ENCODE measurements at regions not wholly inside any gene's neighbourhood (a gene's known extent, or its start where the extent isn't known, plus 50 kb on each side); places are given as distances from the start of the nearest gene placed in this dataset.
"Not testable (repeated sequence)": the region's sequence is repeated elsewhere in the genome, so short reads cannot be mapped to it uniquely, and the experiment has no call there.

DNA sequence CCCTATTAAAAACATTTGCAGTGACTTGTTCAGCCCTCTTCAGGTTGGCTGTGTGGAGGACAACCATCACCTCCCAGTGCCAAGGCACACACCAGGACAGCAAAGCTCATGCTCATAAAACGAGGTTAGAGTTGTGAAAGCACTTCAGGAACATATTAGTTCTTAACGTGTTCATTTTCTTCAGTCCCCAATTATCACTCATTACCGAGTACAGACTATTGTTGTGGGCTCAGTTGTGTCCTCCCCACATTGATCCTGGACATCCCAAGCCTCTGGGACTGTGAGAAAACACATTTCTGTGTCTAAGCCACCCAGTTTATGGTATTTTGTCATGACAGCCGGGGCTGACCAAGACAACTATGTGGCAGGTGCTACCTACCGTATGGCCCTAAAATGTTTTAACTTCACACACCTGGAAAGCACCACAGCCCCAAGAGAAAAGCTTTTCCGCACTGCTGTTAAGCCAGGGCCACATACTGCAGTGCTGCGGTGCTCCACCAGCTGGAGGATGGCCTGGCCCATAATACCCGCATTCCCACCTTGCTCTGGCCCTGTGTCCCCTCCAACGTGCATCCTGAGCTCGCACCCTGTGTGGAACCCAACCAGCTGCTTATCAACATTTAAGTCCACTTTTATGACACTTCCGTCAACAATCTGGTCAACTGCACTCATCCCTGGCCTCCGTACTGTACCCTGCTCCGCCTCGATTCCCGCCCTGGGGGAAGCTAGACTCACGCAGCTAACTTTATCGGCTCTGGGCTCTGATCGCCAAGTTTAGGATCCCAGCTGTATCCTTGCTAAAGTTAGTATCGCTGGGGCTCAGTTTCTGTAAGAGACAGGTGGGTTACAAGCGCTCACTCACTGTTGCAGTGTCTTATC is 160.6 kb downstream of the KLRB1 start:
- TF ChIP-seq, protein P1, sequence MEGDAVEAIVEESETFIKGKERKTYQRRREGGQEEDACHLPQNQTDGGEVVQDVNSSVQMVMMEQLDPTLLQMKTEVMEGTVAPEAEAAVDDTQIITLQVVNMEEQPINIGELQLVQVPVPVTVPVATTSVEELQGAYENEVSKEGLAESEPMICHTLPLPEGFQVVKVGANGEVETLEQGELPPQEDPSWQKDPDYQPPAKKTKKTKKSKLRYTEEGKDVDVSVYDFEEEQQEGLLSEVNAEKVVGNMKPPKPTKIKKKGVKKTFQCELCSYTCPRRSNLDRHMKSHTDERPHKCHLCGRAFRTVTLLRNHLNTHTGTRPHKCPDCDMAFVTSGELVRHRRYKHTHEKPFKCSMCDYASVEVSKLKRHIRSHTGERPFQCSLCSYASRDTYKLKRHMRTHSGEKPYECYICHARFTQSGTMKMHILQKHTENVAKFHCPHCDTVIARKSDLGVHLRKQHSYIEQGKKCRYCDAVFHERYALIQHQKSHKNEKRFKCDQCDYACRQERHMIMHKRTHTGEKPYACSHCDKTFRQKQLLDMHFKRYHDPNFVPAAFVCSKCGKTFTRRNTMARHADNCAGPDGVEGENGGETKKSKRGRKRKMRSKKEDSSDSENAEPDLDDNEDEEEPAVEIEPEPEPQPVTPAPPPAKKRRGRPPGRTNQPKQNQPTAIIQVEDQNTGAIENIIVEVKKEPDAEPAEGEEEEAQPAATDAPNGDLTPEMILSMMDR (IDR thresholded peaks at IDR 0.05), result not testable (repeated sequence)
- not testable (repeated sequence) for TF ChIP-seq POLR2A (IDR thresholded peaks at IDR 0.05)
